Endothelial cell (in vitro differentiated cells): ENCODE measurements at regions not wholly inside any gene's neighbourhood (a gene's known extent, or its start where the extent isn't known, plus 50 kb on each side); places are given as distances from the start of the nearest gene placed in this dataset.

Source experiments
- DNase-seq: peaks from one replicate; pipeline ENCODE4 v3.0.0; 2021; ENCODE audit warnings: low spot score
- H3K27ac Mint-ChIP-seq: one replicate; pipeline ENCODE4 v1.8.0; 2021; ENCODE audit warnings: mixed read lengths, inconsistent platforms; ENCODE audit not compliant: unreplicated experiment
- H3K27me3 Mint-ChIP-seq: one replicate; pipeline ENCODE4 v1.8.0; 2021; ENCODE audit warnings: mild to moderate bottlenecking, moderate library complexity, mixed read lengths, inconsistent platforms; ENCODE audit not compliant: unreplicated experiment
- H3K36me3 Mint-ChIP-seq: one replicate; pipeline ENCODE4 v1.8.0; 2021; ENCODE audit warnings: mild to moderate bottlenecking, low read depth, mixed read lengths, inconsistent platforms; ENCODE audit not compliant: unreplicated experiment
- H3K4me1 Mint-ChIP-seq: one replicate; pipeline ENCODE4 v1.8.0; 2021; ENCODE audit warnings: mild to moderate bottlenecking, mixed read lengths, inconsistent platforms; ENCODE audit not compliant: unreplicated experiment
- H3K4me3 Mint-ChIP-seq: one replicate; pipeline ENCODE4 v1.8.0; 2021; ENCODE audit warnings: mild to moderate bottlenecking, mixed read lengths, inconsistent platforms; ENCODE audit not compliant: unreplicated experiment
- H3K9me3 Mint-ChIP-seq: one replicate; pipeline ENCODE4 v1.8.0; 2021; ENCODE audit warnings: mixed read lengths, inconsistent platforms; ENCODE audit not compliant: unreplicated experiment
- TF ChIP-seq, protein P1 (sequence below): fragments of 200-600 bp; sonication (generic); IDR thresholded peaks from one replicate; pipeline ENCODE4 v1.5.0; 2021; ENCODE audit warnings: antibody characterized with exemption; ENCODE audit not compliant: unreplicated experiment

DNA sequence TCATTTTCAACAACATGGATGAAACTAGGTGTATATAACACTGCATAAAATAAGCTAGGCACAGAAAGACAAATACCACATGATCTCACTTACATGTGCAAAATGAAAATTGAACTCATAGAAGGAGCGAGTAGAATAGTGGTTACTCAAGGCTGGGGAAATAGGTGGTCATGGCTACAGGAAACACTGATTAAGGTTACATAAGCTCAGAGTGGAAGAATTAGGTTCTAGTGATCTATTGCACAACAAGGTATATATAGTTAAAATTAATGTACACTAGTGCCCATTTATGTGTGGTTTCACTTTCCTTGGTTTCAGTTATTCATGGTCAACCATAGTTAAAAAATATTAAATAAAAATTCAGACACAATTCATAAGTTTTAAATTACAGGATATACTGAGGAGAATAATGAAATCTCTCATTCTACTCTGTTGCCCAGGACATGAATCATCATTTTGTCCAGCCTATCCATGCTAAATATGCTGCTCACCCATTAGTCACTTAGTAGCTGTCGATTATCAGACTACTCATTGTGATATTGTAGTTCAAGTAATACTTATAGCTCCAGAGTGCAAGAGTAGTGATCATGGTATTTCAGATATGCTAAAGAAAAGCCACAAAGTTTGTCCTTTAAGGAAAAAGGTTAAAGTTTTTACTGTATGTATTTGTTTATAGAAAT, 1530.9 kb upstream of the LRRTM1 start:
- H3K27me3 Mint-ChIP-seq: no peaks in the 10 kb centered on the region
- H3K36me3 Mint-ChIP-seq: no peaks in the 10 kb centered on the region
- H3K27ac Mint-ChIP-seq: no peak overlapping the region
- H3K4me3 Mint-ChIP-seq: no peak overlapping the region
- DNase-seq: no peak
- no peaks in the 10 kb centered on the region for H3K4me1 Mint-ChIP-seq
- H3K9me3 Mint-ChIP-seq: no peaks in the 10 kb centered on the region
- TF ChIP-seq, protein P1, sequence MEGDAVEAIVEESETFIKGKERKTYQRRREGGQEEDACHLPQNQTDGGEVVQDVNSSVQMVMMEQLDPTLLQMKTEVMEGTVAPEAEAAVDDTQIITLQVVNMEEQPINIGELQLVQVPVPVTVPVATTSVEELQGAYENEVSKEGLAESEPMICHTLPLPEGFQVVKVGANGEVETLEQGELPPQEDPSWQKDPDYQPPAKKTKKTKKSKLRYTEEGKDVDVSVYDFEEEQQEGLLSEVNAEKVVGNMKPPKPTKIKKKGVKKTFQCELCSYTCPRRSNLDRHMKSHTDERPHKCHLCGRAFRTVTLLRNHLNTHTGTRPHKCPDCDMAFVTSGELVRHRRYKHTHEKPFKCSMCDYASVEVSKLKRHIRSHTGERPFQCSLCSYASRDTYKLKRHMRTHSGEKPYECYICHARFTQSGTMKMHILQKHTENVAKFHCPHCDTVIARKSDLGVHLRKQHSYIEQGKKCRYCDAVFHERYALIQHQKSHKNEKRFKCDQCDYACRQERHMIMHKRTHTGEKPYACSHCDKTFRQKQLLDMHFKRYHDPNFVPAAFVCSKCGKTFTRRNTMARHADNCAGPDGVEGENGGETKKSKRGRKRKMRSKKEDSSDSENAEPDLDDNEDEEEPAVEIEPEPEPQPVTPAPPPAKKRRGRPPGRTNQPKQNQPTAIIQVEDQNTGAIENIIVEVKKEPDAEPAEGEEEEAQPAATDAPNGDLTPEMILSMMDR: no peak

DNA sequence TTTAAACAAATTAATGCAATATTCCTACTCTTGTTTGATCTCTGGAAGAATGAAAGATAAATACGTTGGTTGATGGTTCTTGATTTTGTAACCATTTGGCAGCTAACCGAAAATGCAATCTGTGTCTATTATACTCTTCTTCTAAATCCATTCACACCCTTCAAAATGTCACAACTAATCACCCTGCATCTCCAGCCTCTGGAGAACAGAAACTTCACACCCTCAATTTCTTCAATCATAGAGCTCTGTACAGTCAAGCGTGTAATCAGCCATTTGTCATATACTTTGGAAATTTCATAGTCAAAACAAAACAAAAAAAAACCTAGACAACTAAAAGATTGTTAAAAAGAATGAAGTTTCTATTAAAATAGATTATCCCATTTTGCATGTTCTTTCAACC, 1482.3 kb upstream of the LRRTM1 start:
- no peaks in the 10 kb centered on the region for H3K9me3 Mint-ChIP-seq
- H3K4me1 Mint-ChIP-seq: no peaks in the 10 kb centered on the region
- no peak overlapping the region for H3K27ac Mint-ChIP-seq
- TF ChIP-seq, protein P1: no peak
- no peaks in the 10 kb centered on the region for H3K27me3 Mint-ChIP-seq
- no peak overlapping the region for H3K4me3 Mint-ChIP-seq
- no peak for DNase-seq
- no peaks in the 10 kb centered on the region for H3K36me3 Mint-ChIP-seq

DNA sequence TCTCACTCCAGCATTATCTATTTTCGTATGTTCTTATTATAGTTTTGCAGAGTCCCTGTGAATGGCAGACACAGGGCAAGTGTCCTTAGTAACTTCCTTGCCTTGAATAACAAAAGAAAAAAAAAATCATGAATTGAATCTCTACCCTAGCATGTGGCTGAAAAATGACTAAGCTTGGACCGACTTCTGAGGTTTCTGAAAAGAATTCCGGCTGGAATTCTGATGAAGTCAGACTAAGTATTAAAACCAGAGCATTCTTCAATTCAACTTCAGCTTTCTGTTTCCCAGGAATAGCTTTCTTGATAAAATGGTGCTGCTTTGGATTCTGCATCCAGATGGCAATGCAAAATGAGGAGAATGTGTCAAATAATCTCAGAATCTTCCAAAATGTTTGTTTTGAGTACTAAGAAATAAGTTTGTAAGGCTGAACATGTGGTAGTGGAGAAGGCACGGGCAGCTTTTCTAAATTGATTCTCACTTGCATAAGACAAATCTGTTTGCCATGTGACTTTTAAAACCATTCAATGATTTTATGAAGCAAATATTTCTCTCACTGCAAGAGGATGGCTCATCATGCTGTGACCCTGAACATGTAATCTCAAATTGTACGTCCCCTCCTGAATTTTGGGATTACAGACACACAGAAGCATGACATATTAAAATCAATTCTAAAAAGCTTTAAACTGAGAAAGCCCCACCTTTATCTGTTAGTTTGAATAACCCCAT, 1462.8 kb upstream of the LRRTM1 start:
- H3K4me1 Mint-ChIP-seq: no peaks in the 10 kb centered on the region
- no peaks in the 10 kb centered on the region for H3K9me3 Mint-ChIP-seq
- no peaks in the 10 kb centered on the region for H3K27me3 Mint-ChIP-seq
- no peak overlapping the region for H3K4me3 Mint-ChIP-seq
- no peak for DNase-seq
- TF ChIP-seq, protein P1: no peak
- H3K27ac Mint-ChIP-seq: no peak overlapping the region
- H3K36me3 Mint-ChIP-seq: no peaks in the 10 kb centered on the region

DNA sequence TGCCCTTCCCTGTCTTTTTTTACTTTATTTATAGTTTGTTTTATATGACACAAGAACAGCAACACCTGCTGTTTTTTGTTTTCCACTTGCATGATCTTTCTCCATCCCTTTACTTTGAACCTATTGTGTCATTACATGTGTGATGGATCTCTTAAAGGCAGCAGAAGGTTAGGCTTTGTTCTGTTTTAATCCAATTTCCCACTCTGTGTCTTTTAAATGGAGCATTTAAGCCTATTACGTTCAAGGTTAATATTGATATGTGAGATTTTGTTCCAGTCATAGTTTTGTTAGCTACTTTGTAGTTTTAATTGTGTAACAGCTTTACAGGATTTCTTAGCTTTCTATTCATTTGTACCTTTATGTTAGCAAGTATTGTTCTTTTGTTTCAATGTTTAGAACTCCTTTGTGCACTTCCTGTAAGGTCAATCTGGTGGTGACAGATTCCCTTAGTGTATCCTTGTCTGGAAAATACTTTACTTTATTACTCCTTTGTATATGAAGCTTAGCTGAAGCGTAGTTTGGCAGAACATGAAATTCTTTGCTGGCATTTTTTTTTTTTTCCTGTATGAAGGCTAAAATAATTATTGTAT, 1443.0 kb upstream of the LRRTM1 start:
- H3K27me3 Mint-ChIP-seq: peaks cover 2% of the 10 kb centered on the region
- no peaks in the 10 kb centered on the region for H3K36me3 Mint-ChIP-seq
- H3K4me1 Mint-ChIP-seq: peaks cover 4% of the 10 kb centered on the region
- H3K27ac Mint-ChIP-seq: no peak overlapping the region
- no peak for DNase-seq
- H3K9me3 Mint-ChIP-seq: no peaks in the 10 kb centered on the region
- H3K4me3 Mint-ChIP-seq: no peak overlapping the region
- TF ChIP-seq, protein P1: no peak

DNA sequence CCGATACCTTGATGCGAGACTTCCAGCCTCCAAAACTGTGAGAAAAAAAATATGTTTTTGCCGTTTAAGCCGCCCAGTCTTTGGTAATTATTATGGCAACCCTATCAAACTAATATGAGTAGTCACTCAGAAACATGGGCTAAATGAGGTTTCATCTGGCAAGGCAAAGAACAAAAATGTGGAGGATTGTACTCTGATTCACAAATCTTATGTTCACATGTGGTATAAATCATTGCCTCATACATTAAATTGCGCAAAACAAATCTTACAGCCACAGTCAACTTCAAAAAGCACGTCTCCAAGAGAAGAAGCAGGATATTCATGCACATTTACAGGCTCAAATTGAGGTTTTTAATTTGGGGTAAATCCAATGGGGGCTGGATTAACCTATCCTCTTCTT, 1435.4 kb upstream of the LRRTM1 start:
- TF ChIP-seq, protein P1: no peak
- no peak overlapping the region for H3K4me3 Mint-ChIP-seq
- H3K27ac Mint-ChIP-seq: no peak overlapping the region
- H3K9me3 Mint-ChIP-seq: no peaks in the 10 kb centered on the region
- no peaks in the 10 kb centered on the region for H3K36me3 Mint-ChIP-seq
- H3K4me1 Mint-ChIP-seq: no peaks in the 10 kb centered on the region
- H3K27me3 Mint-ChIP-seq: no peaks in the 10 kb centered on the region
- DNase-seq: no peak
